Smooth muscle cell (in vitro differentiated cells): ENCODE measurements at regions not wholly inside any gene's neighbourhood (a gene's known extent, or its start where the extent isn't known, plus 50 kb on each side); places are given as distances from the start of the nearest gene placed in this dataset. TPM values are rescaled to one million over a fixed set of nuclear protein-coding genes. Genes with fewer than 3 reads are reported as not detected.

Experiments used
- small RNA-seq: library from RNA; depleted of rRNA; stranded (forward); fragments of <200 nt; gene quantifications from one replicate; pipeline ENCODE3, GENCODE V24; 2014

Small RNA genes lying in the stretch of these regions (small RNA-seq; reads per million reads assigned to genes)
- gene RNU6-1235P: not detected
